Lower leg skin (tissue), 4 donors: ENCODE measurements at regions not wholly inside any gene's neighbourhood (a gene's known extent, or its start where the extent isn't known, plus 50 kb on each side); places are given as distances from the start of the nearest gene placed in this dataset.

ENCODE experiments used
- DNase-seq, 2 donors: peaks; one replicate each; pipeline ENCODE4 v3.0.0-alpha.2; 2019; ENCODE audit warnings: low spot score in 2 of 2
- H3K4me3 ChIP-seq: fragments of 200-600 bp; sonication (generic); 2 replicates; pipeline ENCODE4 v1.5.1; 2017; ENCODE audit warnings: mild to moderate bottlenecking, low read depth; ENCODE audit not compliant: poor library complexity, severe bottlenecking
- CTCF ChIP-seq, 3 donors: fragments of 450-650 bp; IDR thresholded peaks; one replicate each; pipeline ENCODE4 v1.5.1; 2016; ENCODE audit warnings: antibody characterized with exemption in 3 of 3, mild to moderate bottlenecking in 3 of 3, moderate library complexity in 2 of 3
- POLR2A ChIP-seq, 2 donors: fragments of 450-650 bp; IDR thresholded peaks; one replicate each; pipeline ENCODE4 v1.6.1; 2016 to 2017; ENCODE audit warnings: antibody characterized with exemption in 2 of 2, mild to moderate bottlenecking in 1 of 2, moderate library complexity in 1 of 2
- WGBS, 2 donors: methylation state at CpG; one replicate each; pipeline ENCODE4 v1.1.5; 2018; 5-methylcytosine and 5-hydroxymethylcytosine counted together
- intact Hi-C: fragments of 100-400 bp; cut with DNase I; formaldehyde crosslinking; loops from one replicate; pipeline ENCODE4 v1.15.0; 2023; ENCODE audit warnings: low total_unique reads

GRCh38 chr6:153778216-153778615 is 260.8 kb upstream of the OPRM1 start:
- intact Hi-C loops = no loop called here
- WGBS, 2 donors = 62 to 63% methylated on average over 2 of the region's 2 CpGs
- H3K4me3 ChIP-seq = no peak overlapping the region
- DNase-seq = no peak
- TF ChIP-seq CTCF (IDR thresholded peaks at IDR 0.05) (no peak), POLR2A (IDR thresholded peaks at IDR 0.05) (no peak)

GRCh38 chr6:153771577-153771976 is 267.5 kb upstream of the OPRM1 start:
- DNase-seq = no peak
- intact Hi-C loops = no loop called here
- TF ChIP-seq CTCF (IDR thresholded peaks at IDR 0.05) (no peak), POLR2A (IDR thresholded peaks at IDR 0.05) (no peak)
- no peak overlapping the region for H3K4me3 ChIP-seq

GRCh38 chr6:153767127-153767526 is 271.9 kb upstream of the OPRM1 start:
- WGBS, 2 donors = 89 to 92% methylated on average over 5 of the region's 5 CpGs
- intact Hi-C loops = no loop called here
- DNase-seq = no peak
- no peak for TF ChIP-seq POLR2A (IDR thresholded peaks at IDR 0.05)
- H3K4me3 ChIP-seq = no peak overlapping the region

GRCh38 chr6:153758516-153758915 is 280.5 kb upstream of the OPRM1 start:
- no peak for DNase-seq
- no peak overlapping the region for H3K4me3 ChIP-seq
- TF ChIP-seq POLR2A (IDR thresholded peaks at IDR 0.05) = no peak
- 81 to 82% methylated on average over 2 of the region's 2 CpGs for WGBS, 2 donors
- intact Hi-C loops = no loop called here

- intact Hi-C loops = no loop called here
- no peak overlapping the region for H3K4me3 ChIP-seq
- WGBS, 2 donors = 62 to 91% methylated on average over 5 of the region's 5 CpGs
- TF ChIP-seq POLR2A (IDR thresholded peaks at IDR 0.05) (no peak), CTCF (IDR thresholded peaks at IDR 0.05) (no peak)
- DNase-seq = no peak
Measured at GRCh38 chr6:153735761-153736160, 303.3 kb upstream of the OPRM1 start.

GRCh38 chr6:153729189-153729588 is 309.9 kb upstream of the OPRM1 start:
- no peak for DNase-seq
- no peak for TF ChIP-seq CTCF (IDR thresholded peaks at IDR 0.05)
- no peak for TF ChIP-seq POLR2A (IDR thresholded peaks at IDR 0.05)
- intact Hi-C loops = no loop called here
- WGBS, 2 donors = 42 to 44% methylated on average over 2 of the region's 2 CpGs
- no peak overlapping the region for H3K4me3 ChIP-seq

GRCh38 chr6:153727885-153728284 is 311.2 kb upstream of the OPRM1 start:
- TF ChIP-seq CTCF (IDR thresholded peaks at IDR 0.05) = no peak
- TF ChIP-seq POLR2A (IDR thresholded peaks at IDR 0.05) = no peak
- WGBS, 2 donors = 29 to 32% methylated on average over 1 of the region's 1 CpG
- intact Hi-C loops = no loop called here
- H3K4me3 ChIP-seq = no peak overlapping the region
- DNase-seq = no peak
